ENCODE measurements at regions not wholly inside any gene's neighbourhood (a gene's known extent, or its start where the extent isn't known, plus 50 kb on each side); places are given as distances from the start of the nearest gene placed in this dataset.

- TF ChIP-seq, protein P1, sequence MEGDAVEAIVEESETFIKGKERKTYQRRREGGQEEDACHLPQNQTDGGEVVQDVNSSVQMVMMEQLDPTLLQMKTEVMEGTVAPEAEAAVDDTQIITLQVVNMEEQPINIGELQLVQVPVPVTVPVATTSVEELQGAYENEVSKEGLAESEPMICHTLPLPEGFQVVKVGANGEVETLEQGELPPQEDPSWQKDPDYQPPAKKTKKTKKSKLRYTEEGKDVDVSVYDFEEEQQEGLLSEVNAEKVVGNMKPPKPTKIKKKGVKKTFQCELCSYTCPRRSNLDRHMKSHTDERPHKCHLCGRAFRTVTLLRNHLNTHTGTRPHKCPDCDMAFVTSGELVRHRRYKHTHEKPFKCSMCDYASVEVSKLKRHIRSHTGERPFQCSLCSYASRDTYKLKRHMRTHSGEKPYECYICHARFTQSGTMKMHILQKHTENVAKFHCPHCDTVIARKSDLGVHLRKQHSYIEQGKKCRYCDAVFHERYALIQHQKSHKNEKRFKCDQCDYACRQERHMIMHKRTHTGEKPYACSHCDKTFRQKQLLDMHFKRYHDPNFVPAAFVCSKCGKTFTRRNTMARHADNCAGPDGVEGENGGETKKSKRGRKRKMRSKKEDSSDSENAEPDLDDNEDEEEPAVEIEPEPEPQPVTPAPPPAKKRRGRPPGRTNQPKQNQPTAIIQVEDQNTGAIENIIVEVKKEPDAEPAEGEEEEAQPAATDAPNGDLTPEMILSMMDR (IDR thresholded peaks at IDR 0.05; ENCODE audit: low read depth, low read length) = no peak
- DNase-seq (ENCODE audit: extremely low read depth, low read depth) = no peak
These were observed 719.6 kb upstream of the WWC1 start for GRCh38 chr5:167571824-167572223.

GRCh38 chr5:167573370-167574127 is 717.9 kb upstream of the WWC1 start:
- no peak for DNase-seq (ENCODE audit: extremely low read depth, low read depth)
- TF ChIP-seq, protein P1 (IDR thresholded peaks at IDR 0.05; ENCODE audit: low read depth, low read length) = no peak

- DNase-seq (ENCODE audit: extremely low read depth, low read depth) = no peak
These were observed 717.0 kb upstream of the WWC1 start for GRCh38 chr5:167574464-167574863.

DNA sequence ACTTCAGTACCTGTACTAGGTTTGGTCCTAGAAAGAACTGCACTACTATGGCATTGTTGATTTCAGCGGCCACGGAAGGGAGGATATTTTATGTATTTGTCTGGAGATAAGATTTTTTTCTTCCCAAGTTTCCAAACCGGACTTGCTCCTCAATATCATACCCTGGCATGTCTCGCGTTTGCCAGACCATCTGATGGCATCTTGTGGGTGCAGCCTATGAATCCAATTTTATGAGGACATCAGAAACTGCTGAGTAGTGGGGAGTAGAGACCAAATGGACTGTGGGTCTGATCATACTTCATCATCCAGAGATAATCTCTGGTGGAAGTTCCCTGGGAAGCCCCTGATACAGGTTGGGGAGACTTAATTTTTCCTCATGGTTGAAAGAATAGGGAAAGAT is 716.1 kb upstream of the WWC1 start:
- DNase-seq (ENCODE audit: extremely low read depth, low read depth) = no peak
- TF ChIP-seq, protein P1 (IDR thresholded peaks at IDR 0.05; ENCODE audit: low read depth, low read length) = no peak

More at GRCh38 chr5:167574464-167574863, 717.0 kb upstream of the WWC1 start:
- TF ChIP-seq, protein P1 (IDR thresholded peaks at IDR 0.05; ENCODE audit: low read depth, low read length) = no peak

- TF ChIP-seq, protein P1 (IDR thresholded peaks at IDR 0.05; ENCODE audit: low read depth, low read length) = peak; percentile 5; the same call in 1 of the 2 replicates
- no peak for DNase-seq (ENCODE audit: extremely low read depth, low read depth)
These were observed 715.3 kb upstream of the WWC1 start for GRCh38 chr5:167576126-167576525.

GRCh38 chr5:167576897-167577296 is 714.5 kb upstream of the WWC1 start:
- DNase-seq (ENCODE audit: extremely low read depth, low read depth) = no peak

DNA sequence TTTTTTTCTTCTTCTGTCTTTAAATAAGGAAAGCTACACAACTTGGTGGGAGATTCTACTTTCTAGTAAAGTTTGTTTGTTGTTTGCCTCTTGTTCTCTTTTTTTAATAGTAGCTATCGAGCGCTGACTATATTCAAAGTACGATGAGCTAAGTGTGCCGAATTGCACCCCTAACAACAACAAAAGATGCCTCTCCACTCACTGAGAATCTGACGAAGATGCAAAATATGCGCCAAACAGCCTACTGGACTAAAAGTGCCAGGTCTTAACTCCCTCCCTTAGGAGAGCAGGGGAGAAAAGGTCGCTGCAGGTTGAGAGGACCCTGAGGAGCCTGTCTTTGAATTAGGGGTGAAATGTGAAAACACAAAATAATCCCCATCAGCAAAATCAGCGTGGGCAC is 713.8 kb upstream of the WWC1 start:
- no peak for DNase-seq (ENCODE audit: extremely low read depth, low read depth)
- TF ChIP-seq, protein P1 (IDR thresholded peaks at IDR 0.05; ENCODE audit: low read depth, low read length) = no peak

More at GRCh38 chr5:167576897-167577296, 714.5 kb upstream of the WWC1 start:
- TF ChIP-seq, protein P1 (IDR thresholded peaks at IDR 0.05; ENCODE audit: low read depth, low read length) = no peak
